Suprapubic skin (tissue), 4 donors: ENCODE measurements at regions not wholly inside any gene's neighbourhood (a gene's known extent, or its start where the extent isn't known, plus 50 kb on each side); places are given as distances from the start of the nearest gene placed in this dataset.

Experiments
- EP300 ChIP-seq: sonication (generic); formaldehyde crosslinking; IDR thresholded peaks from one replicate; pipeline ENCODE4 v1.6.1; 2017; ENCODE audit warnings: antibody characterized with exemption
- POLR2A ChIP-seq, 2 donors: fragments of 450-650 bp; IDR thresholded peaks; one replicate each; pipeline ENCODE4 v1.6.1; 2017; ENCODE audit warnings: antibody characterized with exemption in 2 of 2, mild to moderate bottlenecking in 2 of 2, moderate library complexity in 2 of 2
- POLR2AphosphoS5 ChIP-seq, 3 donors: sonication (generic); formaldehyde crosslinking; IDR thresholded peaks; one replicate each; pipeline ENCODE4 v1.6.1; 2017; ENCODE audit warnings: antibody characterized with exemption in 3 of 3
- TF ChIP-seq, protein P1 (sequence below), 2 donors: fragments of 200-600 bp in 1 of 2; fragments of 450-650 bp in 1 of 2; sonication (generic) in 1 of 2; IDR thresholded peaks; one replicate each; pipeline ENCODE4 v1.5.1; 2016 to 2019; ENCODE audit warnings: antibody characterized with exemption in 2 of 2, mild to moderate bottlenecking in 1 of 2, moderate library complexity in 1 of 2

DNA sequence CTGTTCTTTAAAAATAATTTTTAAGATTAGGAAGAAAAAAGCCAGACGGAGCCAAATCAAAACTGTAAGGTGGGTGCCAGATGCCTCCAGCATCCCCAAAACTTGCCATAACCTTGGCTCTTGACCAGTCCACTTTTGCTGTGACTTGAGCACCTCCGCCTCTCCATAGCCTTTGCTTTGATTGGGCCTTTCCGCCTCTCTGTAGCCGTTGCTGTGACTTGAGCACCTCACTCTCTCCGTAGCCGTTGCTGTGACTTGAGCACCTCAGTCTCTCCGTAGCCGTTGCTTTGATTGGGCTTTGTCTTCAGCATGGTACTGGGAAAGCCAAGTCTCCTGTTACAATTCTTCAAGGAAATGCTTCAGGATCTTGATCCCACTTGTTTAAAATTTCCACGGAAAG is 73.0 kb downstream of the YTHDF1 start:
- TF ChIP-seq, protein P1, sequence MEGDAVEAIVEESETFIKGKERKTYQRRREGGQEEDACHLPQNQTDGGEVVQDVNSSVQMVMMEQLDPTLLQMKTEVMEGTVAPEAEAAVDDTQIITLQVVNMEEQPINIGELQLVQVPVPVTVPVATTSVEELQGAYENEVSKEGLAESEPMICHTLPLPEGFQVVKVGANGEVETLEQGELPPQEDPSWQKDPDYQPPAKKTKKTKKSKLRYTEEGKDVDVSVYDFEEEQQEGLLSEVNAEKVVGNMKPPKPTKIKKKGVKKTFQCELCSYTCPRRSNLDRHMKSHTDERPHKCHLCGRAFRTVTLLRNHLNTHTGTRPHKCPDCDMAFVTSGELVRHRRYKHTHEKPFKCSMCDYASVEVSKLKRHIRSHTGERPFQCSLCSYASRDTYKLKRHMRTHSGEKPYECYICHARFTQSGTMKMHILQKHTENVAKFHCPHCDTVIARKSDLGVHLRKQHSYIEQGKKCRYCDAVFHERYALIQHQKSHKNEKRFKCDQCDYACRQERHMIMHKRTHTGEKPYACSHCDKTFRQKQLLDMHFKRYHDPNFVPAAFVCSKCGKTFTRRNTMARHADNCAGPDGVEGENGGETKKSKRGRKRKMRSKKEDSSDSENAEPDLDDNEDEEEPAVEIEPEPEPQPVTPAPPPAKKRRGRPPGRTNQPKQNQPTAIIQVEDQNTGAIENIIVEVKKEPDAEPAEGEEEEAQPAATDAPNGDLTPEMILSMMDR (IDR thresholded peaks at IDR 0.05): no peak
- no peak for TF ChIP-seq POLR2A (IDR thresholded peaks at IDR 0.05)
- no peak for TF ChIP-seq EP300
- TF ChIP-seq POLR2AphosphoS5 (IDR thresholded peaks at IDR 0.05): no peak
